Activated effector memory CD4-positive, alpha-beta T cell treated with Interleukin-2 at 50 U/mL for 16 hours (primary cell): ENCODE measurements at regions not wholly inside any gene's neighbourhood (a gene's known extent, or its start where the extent isn't known, plus 50 kb on each side); places are given as distances from the start of the nearest gene placed in this dataset.

Experiments used
- DNase-seq: peaks from one replicate; pipeline ENCODE4 v3.0.0-alpha.2; 2020

DNA sequence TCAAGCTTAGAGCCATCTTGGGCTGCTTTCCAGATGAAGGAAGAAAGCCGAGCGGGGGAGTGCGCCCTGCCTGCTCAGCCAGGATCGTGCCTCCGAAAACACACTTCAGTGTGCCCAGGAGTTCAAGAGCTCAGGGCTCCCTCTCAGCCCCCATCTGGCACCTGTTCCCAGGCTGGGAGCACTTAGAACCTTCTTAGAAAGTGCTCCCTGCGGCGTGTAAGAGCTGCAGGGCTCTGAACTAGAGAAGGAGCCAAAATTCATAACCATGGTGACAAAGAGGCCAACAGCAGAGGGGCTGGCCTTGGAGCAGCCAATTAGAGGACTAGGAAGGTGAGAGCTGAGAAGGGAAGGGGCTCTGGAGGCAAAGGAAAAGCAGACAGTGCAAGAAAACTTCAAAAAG is 59.0 kb upstream of the TNRC6C start:
- no peak for DNase-seq

- DNase-seq, result no peak
Measured at GRCh38 chr17:77901481-77901880, 57.0 kb upstream of the TNRC6C start.

GRCh38 chr17:77905266-77905665 is 53.2 kb upstream of the TNRC6C start:
- DNase-seq, result no peak

DNA sequence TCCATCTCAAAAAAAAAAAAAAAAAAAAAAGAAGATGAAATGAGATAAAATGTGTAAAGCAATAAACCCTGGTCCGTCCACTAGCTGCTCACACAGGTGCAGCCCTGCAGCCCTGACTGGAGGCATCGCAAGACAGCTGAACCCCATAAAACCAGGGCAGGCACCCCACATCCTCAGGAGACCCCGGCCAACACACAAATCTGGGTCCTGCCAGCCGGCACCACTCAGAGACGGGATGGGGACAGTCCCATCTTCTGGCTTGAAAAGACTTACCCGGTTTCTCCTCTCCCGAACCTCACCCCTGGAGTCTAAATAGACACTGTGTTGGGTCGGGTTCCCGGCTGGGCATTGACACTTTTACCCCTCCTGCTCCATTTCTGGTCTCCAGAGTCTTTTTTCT is 52.7 kb upstream of the TNRC6C start:
- no peak for DNase-seq

- DNase-seq, result no peak
Measured at GRCh38 chr17:77906377-77906871, 52.1 kb upstream of the TNRC6C start.

- no peak for DNase-seq
Measured at GRCh38 chr17:77907497-77908461, 50.7 kb upstream of the TNRC6C start.

DNA sequence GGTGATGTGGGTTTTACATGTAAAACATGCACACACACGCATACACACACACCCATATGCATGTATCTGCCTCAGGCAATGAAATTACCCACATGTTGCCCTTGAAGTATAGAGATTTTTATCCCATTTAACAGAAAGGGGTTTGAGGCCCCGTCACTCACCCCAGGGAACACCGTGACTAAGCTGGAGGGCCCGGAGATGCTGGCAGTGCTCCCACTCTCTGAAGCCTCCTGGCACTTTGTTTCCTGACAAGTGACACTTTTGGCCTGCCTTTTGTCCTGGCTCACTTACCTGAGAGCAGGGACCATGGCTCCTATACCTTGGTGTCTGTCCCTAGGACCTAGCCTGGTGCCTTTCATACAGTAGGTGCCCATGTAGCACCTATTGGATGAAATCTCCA is 50.0 kb upstream of the TNRC6C start:
- DNase-seq, result no peak
